Right forelimb (tissue), 1 donor: ENCODE measurements at regions not wholly inside any gene's neighbourhood (a gene's known extent, or its start where the extent isn't known, plus 50 kb on each side); places are given as distances from the start of the nearest gene placed in this dataset.

Experiments used
- DNase-seq: peaks from one replicate; pipeline ENCODE4 v3.0.0-alpha.2; 2018

DNA sequence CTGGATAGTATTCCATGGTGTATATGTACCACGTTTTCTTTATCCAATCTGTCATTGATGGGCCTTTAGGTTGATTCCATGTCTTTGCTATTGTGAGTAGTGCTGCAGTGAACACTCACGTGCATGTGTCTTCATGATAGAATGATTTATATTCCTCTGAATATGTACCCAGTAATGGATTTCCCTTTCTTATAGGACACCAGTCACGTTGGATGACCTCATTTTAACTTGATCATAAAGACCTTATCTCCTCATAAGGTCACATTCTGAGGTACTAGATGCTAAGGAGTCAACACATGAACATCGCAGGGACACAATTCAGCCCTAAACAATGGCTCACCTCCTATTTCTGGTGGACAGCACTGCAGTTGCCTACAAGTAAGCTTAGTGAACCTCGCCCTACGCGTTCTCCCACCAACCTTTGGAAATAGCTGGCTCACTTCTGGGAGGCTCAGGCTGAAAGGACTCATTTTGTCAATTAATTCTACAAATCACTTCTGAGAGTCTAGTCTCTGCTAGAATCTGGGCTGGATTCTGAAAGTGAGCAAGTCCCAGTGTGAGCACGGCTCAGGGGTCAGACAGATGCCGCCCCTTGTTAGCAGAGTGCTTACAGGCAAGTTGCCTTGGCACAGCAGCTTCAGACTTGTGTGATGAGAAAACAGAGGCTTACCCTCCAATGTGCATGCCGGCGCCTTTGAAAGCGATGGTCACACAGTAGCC lies 183.8 kb upstream of the GSC start:
- DNase-seq, result no peak

DNA sequence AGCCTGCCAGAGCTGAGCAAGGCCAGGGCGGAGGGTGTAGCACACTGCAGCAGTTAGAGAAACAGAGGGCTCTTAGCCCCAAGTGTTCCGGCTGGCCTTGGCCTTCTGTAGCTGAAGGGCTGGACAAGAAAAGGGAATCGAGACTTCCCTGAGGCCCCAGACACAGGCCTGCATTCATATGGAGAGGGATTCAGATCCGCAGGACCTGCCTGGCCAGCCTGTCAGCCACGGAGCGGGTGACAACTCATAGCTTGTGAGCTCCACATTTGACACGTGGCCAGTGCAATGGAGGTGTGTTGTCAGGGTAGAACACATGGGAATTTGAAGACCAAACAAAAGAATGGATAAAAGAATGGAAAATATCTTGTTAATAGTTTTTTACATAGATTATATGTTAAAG lies 182.2 kb upstream of the GSC start:
- DNase-seq, result no peak

DNA sequence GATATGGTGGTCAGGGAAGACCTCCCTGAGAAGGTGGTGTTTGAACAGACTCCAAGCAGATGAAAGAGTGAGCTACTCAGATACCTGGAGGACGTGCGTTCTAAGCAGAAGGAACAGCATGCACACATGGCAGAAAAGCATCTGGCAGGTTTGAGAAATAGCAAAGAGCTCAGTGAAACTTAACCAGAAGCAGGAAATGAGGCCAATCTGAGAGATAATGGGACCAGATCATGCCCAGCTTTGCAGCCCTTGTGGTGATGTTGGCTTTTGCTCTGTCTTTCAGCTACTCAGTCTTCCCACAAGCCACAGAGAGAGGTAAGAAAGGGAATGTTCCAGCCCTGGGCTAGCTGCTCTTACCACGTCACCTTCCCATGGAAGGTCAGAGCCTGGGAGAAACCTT lies 176.3 kb upstream of the GSC start:
- no peak for DNase-seq

DNA sequence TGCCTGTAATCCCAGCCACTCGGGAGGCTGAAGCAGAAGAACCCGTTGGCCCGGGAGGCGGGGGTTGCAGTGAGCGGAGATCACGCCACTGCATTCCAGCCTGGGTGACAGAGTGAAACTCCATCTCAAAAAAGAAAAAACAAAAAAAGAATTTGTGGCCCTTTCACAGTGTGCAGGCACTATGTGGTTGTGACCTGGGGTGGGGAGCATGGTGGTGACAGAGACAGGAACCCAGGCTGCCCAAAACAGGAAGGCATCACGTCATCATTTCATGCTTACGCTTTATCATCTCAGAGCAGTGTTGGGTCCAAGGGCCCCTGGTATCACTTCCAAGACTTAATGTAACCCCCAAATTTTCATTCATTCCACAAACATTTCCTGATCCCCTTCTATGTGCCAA lies 175.7 kb upstream of the GSC start:
- DNase-seq, result no peak

DNA sequence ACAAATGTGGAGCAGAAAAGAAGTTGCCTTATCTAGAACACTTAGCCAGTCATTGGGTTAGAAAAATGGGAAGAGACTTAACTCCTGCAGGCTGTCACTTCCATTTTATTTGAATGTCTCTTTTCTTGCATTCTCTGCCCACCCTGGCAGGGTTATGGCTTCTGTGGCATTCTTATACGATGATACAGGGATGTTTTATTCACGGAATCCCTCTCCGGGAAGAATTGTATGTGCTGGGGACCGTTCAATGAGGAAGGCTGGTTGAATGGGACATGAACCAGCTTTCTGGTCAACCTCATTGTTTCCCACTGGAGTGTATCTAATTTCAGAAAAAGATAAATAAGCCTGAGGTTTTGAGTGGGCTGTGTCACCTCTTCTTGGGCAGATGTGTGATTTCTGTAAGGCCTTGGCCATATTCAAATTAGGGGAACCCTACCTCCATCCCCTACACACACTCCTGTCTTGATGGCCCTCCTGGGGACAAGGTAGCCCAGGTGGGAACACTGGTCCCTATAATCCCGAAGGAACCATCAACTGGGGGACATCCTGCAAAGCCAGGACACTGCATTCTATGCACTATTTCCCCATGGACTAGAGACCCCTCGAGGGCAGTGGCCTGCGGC lies 174.8 kb upstream of the GSC start:
- DNase-seq, result no peak

DNA sequence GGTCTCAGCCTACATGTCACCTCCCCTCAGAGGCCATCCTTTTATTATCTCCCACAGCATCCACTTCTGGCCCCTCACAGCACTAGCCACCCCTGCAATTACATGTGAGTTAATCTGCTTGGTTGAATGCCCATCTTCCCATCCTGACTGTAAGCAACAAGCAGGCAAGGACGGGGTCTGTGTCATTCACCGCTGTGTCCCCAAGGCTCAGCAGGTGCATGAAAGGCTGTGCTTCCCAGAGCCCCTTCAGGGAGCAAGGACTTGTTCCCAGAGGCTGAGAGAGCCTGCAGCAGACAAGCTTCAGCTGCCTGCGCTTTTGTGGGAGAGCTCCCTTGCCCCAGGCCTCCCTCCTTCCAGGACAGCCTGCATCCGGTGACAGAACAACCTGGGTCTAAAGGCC lies 172.7 kb upstream of the GSC start:
- DNase-seq, result no peak

DNA sequence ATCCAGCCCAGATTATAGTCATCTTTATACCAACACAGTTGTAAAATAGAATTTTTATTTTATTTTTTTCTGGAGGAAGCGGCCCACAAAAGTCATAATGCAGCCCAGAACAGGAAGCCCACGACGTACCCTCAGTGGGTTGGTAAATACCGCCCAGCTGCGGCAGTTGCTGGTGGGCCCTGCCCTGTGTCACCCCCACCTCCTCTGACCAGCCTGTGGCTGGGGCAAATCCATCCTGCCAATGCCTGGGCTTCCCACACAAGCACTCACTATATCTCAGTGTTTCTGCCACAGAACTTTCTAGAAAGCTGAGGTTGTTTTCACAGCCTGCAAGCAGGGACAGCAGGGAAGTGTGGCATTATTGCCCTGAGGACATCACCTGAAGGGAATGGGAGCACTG lies 171.4 kb upstream of the GSC start:
- DNase-seq, result no peak

DNA sequence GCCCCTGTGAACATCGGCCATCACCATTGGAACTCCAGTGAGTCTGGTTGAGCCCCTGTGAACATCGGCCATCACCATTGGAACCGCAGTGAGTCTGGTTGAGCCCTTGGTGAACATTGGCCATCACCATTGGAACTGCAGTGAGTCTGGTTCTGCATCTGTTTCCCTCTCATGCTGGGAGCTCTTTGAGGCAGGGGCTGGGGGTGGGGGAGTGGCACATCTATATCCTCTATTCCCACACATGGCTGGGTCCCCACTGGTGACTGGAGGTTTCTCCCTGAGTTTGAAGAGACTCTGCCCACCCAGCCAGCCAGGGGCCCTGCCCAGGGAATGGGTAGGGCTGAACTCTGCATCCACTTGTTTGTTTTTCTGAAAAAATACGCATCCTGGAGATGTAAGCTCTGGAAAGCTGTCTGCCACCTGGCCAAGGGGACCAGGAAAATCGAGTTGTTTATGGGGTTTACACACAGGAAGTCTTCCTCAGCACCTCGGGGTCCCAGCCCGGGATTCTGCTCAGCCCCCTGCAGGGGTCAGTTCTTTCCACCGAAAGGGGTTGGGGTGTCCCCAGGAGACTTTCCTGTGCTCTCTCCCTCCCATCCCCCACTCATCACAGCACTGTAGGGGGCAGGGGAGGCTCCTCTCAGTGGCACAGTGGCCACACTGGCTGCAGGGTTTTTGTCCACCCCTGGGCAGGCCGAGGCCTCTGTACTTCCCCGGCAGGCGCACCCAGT lies 170.5 kb upstream of the GSC start:
- no peak for DNase-seq

DNA sequence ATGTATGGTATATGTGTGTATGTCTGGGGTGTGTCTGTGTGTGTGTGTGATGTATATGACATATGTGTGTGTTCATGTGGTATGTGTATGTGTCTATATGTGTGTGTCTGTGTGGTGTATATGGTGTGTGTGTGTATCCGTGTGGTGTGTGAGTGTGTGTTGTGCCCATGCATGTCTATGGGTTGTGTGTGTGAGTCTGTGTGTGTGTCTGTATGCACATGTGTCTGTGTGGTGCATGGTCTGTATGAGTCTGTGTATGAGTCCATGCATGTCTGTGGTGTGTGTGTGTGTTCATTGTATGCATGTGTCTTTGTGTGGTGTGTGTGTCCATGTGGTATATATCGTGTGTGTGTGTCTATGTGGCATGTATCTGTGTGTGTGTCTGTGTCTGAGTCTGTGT lies 168.1 kb upstream of the GSC start:
- no peak for DNase-seq

DNA sequence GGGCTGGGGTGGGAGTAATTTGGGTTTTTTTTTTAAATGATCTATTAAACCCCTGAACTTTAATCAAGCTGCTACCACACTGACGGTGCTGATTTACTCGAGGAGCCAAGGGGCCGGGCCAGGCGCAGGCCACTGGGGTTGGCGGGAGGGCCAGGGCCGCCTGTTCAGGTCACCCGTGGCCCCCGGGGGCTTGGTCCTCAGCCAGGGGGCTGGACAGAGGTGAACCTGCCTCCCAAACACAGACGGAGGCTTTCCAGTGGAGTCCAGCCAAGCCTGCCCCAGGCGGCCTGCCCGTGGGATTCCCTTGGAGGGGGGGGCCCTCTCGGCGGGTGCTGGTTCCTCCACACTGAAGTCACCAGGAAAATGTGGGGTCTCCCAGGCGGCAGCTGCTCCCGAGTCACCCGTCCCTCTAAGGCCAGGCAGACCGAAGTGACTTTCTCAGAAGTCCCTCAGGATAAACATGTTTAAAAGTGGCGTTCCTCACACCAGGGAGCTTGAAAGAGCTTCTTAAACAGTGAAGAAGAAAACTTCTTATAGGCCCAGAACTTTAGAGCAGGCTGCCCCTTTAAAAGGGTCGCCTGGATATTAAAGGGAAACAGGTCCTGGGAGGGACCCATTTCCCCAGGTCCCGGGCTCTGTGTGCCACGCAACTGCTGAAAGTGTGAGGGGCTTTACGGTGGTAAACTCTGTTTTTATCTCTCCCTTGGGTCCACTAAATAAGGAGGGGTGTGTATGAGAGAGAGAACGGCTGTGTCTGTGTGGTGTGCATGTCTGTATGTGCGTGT lies 167.2 kb upstream of the GSC start:
- DNase-seq, result peak; percentile 63

DNA sequence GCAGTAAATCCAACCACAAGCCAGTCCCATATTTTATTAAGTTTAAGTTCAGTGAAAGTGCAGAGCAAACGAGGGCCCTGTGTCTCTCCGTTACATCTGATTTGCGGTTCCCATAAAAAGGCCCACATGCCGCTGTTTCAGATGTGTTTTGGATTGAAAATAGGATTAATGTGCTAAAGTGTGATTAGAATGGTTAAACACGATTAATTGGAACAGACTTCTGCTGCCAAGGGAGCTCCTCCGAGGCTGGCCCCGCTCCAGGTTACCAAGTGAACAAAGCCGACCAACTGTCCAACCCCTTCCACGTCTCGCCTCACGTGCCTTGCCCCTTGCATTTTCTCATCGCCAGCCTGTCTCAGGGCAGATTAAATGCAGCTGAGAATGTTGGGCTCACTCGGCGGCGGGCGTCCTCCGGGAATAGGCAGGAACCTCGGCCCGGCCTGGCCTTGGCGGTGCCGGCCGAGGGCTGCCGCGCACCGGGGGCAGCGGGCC lies 166.5 kb upstream of the GSC start:
- DNase-seq, result peak; percentile 82

DNA sequence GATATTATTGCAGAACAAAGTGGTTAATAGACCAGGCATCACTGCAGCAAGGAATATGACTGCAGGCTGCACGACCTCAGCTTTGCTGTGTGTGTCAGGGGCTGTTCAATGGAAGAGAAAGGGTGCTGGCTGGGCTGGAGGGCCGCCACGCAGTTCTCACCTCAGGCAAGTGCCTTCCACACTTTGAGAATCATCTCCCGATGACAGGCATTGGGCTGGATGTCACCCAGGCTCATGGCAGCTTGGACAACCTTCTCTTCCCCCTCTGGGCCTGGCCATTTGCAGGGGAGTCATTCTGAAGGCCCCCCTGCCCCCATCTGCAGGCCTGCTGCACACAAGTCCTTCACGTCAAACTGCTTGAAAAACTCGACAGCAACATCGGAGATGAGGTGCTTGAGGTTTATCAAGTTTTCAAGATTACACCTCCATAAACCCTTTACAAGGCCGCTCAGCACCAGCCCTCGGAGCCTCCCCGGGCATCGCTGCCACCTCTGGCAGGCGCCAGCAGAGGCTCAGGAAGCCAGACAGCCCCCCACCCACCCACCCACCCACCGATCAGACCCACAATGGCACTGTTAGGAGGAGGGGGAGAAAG lies 165.9 kb upstream of the GSC start:
- no peak for DNase-seq

DNA sequence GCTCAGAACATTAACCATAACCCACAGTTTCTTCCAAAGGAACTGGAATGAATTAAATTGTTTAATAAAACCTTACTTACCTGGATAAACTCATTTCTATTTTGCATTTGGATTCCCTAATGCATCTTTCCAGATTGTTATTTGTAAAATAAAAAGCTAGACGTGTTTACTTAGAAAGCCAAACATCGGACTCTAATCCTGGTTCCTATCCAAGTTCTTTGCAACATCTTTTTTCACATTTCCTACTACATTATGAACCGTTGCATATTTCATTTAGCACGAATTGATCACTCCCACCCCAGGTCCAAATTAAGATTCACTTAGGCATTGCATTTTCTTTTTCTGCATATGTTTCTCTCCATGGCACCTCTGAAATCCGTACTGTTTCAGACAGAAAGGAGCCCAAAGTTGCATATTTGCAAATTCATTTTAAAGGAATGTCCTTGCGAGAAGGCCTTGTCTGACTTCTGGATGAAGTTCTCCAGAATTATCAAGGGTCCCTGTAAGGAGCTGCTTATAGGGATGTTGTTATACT lies 164.4 kb upstream of the GSC start:
- no peak for DNase-seq

DNA sequence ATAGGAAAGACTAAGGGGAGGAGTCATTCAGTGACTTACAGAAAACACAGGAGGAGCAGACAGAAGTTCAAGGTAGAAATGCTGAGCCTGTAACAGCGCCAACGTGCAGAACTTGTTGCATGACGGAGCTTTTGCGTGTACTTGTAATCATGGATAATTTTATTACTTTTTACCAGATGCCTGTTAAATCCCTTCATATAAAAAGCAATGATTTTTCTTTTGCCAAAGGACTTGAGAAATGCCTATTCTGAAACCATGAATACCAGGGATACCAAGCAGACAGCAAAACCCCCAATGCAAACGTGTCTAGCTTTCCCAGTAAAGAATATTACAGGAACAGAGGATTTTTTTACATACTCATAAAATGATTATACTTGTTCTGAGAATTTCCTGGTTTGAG lies 163.6 kb upstream of the GSC start:
- DNase-seq, result no peak

DNA sequence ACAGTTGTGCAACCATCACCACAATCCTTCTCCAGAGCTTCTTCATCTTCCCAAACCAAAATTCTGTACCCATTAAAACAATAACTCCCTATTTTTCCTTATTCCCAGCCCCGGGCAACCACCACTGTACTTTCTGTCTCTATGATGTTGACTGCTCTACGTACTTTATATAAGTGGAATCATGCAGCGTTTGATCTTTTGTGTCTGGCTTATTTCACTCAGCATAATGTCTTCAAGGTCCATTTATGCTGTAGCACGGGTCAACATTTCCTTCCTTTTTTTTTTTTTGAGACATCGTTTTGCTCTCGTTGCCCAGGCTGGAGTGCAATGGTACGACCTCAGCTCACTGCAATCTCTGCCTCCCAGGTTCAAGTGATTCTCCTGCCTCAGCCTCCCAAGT lies 162.7 kb upstream of the GSC start:
- no peak for DNase-seq

DNA sequence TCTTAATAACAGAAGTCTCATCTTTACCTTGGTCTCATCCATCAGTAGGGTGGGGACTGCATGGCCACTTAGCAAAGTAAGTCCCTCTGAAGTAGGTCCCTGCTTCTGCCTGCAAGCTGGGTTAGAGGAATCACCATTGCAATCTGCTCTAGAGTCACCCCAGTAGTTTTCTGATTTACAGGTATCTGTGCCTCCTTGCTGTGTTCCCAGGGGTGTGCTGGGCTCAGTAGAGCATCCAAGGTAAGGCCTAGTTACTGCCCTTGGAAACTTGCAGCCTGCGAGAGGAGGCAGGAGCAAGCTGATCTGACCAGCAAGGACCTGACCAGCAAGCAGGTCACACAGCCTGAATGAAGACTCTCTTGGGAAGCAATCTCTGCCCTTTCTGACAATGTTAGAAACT lies 160.8 kb upstream of the GSC start:
- no peak for DNase-seq

DNA sequence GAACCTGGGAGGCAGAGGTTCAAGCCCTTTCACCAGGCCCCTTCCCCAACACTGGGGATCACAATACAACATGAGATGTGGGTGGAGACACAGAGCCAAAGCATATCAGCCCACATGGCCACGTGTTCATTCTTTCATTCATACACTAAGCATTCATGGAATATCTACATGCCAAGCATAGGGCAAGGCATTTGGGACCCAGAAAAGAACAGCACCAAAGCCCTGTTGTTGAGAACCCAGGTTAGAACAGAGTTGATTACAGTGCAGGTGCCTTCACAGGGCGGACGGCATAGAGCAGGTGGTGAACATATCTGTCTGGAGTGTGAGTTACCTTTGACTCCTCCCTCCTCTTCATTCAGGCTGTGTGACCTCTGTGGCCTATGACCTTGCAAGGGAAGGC lies 159.4 kb upstream of the GSC start:
- no peak for DNase-seq

DNA sequence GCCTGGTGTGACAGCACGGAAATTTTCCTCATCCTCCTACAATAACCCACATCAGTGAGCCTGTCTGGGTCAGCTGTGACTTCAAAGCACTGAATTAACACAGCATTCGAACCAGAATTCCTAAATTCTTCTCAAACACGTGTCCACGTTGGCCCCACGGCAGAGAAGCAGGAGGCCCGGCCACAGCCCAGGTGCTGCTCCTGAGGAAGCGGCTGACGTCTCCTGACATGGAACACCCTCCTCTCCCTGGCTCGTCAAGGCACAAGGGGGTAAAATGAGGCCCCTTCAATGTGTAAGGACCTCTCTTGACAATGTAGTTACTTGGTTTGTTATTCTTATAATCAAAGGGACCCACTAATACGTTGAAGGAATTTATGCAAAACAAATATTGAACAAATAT lies 156.3 kb upstream of the GSC start:
- no peak for DNase-seq

DNA sequence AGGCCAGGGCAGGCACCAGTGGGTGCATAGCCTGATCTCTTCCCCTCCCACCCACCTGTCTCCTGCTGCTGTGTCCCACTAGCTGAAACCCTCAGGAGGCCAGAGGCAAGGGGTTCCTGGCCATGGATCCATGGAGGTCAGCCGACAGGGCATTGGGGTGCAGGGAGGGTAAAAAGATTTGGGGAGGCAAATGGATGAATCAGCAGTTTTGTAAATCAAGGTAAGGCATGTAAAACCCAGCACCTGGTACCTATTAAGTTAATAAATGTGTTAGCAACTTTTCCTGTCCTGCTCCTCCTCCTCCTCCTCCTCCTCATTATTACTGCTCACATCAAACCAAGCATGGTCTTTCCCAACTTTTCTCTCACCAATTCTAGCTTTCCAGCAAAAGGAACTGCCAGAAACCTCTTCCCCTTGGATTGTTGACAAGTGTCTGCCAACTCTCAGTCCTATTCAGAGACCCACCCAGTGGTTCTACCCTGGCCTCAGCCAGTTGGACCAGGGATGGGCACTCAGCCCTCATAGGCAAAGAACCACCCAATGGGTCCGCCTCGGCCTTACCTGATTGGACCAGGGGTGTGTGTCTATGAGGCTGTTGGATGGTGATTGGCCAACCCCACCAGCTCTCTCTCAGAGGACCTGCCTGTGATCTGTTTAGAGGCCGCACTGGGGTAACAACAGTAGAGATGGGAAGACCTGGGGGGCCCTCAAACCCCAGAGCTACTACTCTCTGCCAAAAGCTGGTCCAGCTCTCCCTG lies 155.7 kb upstream of the GSC start:
- no peak for DNase-seq

DNA sequence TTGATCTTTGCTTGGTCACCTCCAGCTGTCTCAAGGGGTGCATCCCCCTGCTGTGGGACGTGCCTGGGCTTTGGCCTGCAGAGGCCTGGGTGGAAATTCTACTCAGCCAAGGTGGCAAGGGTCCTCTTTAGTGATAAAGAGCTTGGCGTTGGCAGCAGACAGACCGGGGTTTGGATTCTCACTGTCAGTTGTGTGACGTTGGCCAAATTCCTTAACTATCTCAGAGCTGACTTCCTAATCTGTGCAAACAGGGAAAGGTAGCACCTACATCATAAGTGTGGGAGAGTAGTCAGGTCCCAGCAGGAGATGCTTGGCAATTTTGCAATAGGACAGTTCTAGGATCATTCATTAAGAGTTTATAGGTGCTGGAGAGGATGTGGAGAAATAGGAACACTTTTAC lies 154.3 kb upstream of the GSC start:
- no peak for DNase-seq

DNA sequence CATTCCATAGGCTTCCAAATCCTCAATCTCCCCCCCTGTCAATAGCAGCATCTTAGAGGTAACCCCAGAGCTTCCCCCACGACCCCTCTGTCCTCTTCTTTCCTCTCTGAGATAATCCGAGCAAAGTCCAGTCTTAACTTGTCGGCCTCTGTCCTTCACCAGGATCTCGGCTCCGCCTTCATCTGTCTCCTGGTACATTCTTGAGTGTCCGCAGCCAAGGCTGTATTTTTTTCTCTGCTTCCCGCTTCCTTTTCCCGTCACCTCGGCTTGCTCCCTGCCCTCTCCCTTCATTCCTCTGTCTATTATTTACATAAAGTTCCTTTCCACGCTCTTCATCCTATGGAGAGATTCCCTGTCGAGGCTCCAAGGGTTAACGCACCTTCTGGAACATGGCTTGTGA lies 153.9 kb upstream of the GSC start:
- DNase-seq, result no peak
